ENCODE measurements at regions not wholly inside any gene's neighbourhood (a gene's known extent, or its start where the extent isn't known, plus 50 kb on each side); places are given as distances from the start of the nearest gene placed in this dataset.

GRCh38 chr2:41489638-41490037 is 558.2 kb upstream of the PKDCC start:
- peaks cover 0 to 8% of the 10 kb centered on the region in 2 donors for H3K9me3 ChIP-seq
- H3K36me3 ChIP-seq, result no peaks in the 10 kb centered on the region
- TF ChIP-seq CTCF (IDR thresholded peaks at IDR 0.05) (no peak), POLR2A (IDR thresholded peaks at IDR 0.05) (no peak)
- H3K4me3 ChIP-seq, result no peak overlapping the region
- H3K27me3 ChIP-seq, result no peaks in the 10 kb centered on the region
- no peaks in the 10 kb centered on the region for H3K4me1 ChIP-seq
- no peak overlapping the region for H3K27ac ChIP-seq
- no peak for DNase-seq
- intact Hi-C loops (cut with DNase I; ENCODE audit: low total_unique reads), result no loop called here

GRCh38 chr2:41495050-41495449 is 552.8 kb upstream of the PKDCC start:
- H3K36me3 ChIP-seq, result no peaks in the 10 kb centered on the region
- no peaks in the 10 kb centered on the region for H3K27me3 ChIP-seq
- no peak overlapping the region for H3K4me3 ChIP-seq
- intact Hi-C loops (cut with DNase I; ENCODE audit: low total_unique reads), result no loop called here
- no peak overlapping the region for H3K27ac ChIP-seq
- no peaks in the 10 kb centered on the region for H3K4me1 ChIP-seq
- peaks cover 0 to 29% of the 10 kb centered on the region in 2 donors for H3K9me3 ChIP-seq
- no peak for DNase-seq
- TF ChIP-seq CTCF (IDR thresholded peaks at IDR 0.05) (no peak), POLR2A (IDR thresholded peaks at IDR 0.05) (no peak)

- Histone ChIP-seq H3K36me3 (no peaks in the 10 kb centered on the region), H3K4me3 (no peak overlapping the region), H3K27ac (no peak overlapping the region), H3K9me3 (peaks cover 0 to 29% of the 10 kb centered on the region in 2 donors), H3K4me1 (no peaks in the 10 kb centered on the region), H3K27me3 (no peaks in the 10 kb centered on the region)
- no peak for DNase-seq
- intact Hi-C loops (cut with DNase I; ENCODE audit: low total_unique reads), result no loop called here
- TF ChIP-seq CTCF (IDR thresholded peaks at IDR 0.05) (no peak), POLR2A (IDR thresholded peaks at IDR 0.05) (no peak)
Measured at GRCh38 chr2:41496908-41497307, 550.9 kb upstream of the PKDCC start.

GRCh38 chr2:41498781-41499180 is 549.0 kb upstream of the PKDCC start:
- H3K36me3 ChIP-seq, result no peaks in the 10 kb centered on the region
- no peaks in the 10 kb centered on the region for H3K4me1 ChIP-seq
- H3K4me3 ChIP-seq, result no peak overlapping the region
- H3K27ac ChIP-seq, result no peak overlapping the region
- DNase-seq, result no peak
- intact Hi-C loops (cut with DNase I; ENCODE audit: low total_unique reads), result no loop called here
- no peak for TF ChIP-seq CTCF (IDR thresholded peaks at IDR 0.05)
- TF ChIP-seq POLR2A (IDR thresholded peaks at IDR 0.05), result no peak
- H3K9me3 ChIP-seq, result peaks cover 0 to 29% of the 10 kb centered on the region in 2 donors
- H3K27me3 ChIP-seq, result no peaks in the 10 kb centered on the region

- TF ChIP-seq POLR2A (IDR thresholded peaks at IDR 0.05) (no peak), CTCF (IDR thresholded peaks at IDR 0.05) (no peak)
- no peak for DNase-seq
- H3K9me3 ChIP-seq, result peaks cover 0 to 8% of the 10 kb centered on the region in 2 donors
Measured at GRCh38 chr2:41500895-41501294, 546.9 kb upstream of the PKDCC start.

More at GRCh38 chr2:41500895-41501294, 546.9 kb upstream of the PKDCC start:
- H3K27me3 ChIP-seq, result no peaks in the 10 kb centered on the region
- no peak overlapping the region for H3K27ac ChIP-seq
- H3K4me3 ChIP-seq, result no peak overlapping the region
- no peaks in the 10 kb centered on the region for H3K4me1 ChIP-seq
- no peaks in the 10 kb centered on the region for H3K36me3 ChIP-seq
- intact Hi-C loops (cut with DNase I; ENCODE audit: low total_unique reads), result no loop called here

Data from uterus (tissue), 3 donors.